Panc1 (cell line): ENCODE measurements at regions not wholly inside any gene's neighbourhood (a gene's known extent, or its start where the extent isn't known, plus 50 kb on each side); places are given as distances from the start of the nearest gene placed in this dataset.

Experiments used
- ATAC-seq: fragments of 200-7000 bp; cut with Tn5 transposase; 2 replicates; pipeline ENCODE4 v1.9.1; 2020; ENCODE audit warnings: mild to moderate bottlenecking, moderate library complexity
- BruUV-seq: library from RNA; stranded (reverse); fragments of 400-500 nt; replicated peaks from 2 replicates; lab custom pipeline; 2021; lab: Mats Ljungman, UMichigan
- CTCF ChIA-PET: fragments of 300-600 bp; sonication (Branson Sonifier 250); formaldehyde crosslinking; loops from one replicate; lab custom pipeline; 2022; ENCODE audit warnings: antibody characterized with exemption; lab: Charles Lee
- POLR2A ChIA-PET: fragments of 300-600 bp; sonication (Branson Sonifier 250); formaldehyde crosslinking; loops from one replicate; lab custom pipeline; 2022; ENCODE audit warnings: antibody characterized with exemption; lab: Charles Lee
- DNase-seq: peaks from one replicate; pipeline ENCODE4 v3.0.0-alpha.2; 2010; ENCODE audit warnings: low read depth, low spot score
- H3K27ac ChIP-seq: 2 replicates; pipeline ENCODE4 v1.5.1; 2011; ENCODE audit warnings: mild to moderate bottlenecking, low read length, inconsistent platforms
- H3K27me3 ChIP-seq: fragments of 200-500 bp; sonication (Bioruptor generic); 2 replicates; pipeline ENCODE4 v1.6.0; 2014; ENCODE audit warnings: low read length, inconsistent platforms; ENCODE audit not compliant: control insufficient read depth, insufficient read depth
- H3K36me3 ChIP-seq: fragments of 200-500 bp; sonication (Bioruptor generic); 2 replicates; pipeline ENCODE4 v1.5.1; 2014; ENCODE audit warnings: inconsistent platforms, mild to moderate bottlenecking, low read length, moderate library complexity; ENCODE audit not compliant: control insufficient read depth, insufficient read depth
- H3K4me1 ChIP-seq: 2 replicates; pipeline ENCODE4 v1.5.1; 2011; ENCODE audit warnings: inconsistent platforms, mild to moderate bottlenecking, low read length, moderate library complexity; ENCODE audit not compliant: control insufficient read depth, insufficient read depth
- H3K4me3 ChIP-seq, 2 experiments: 2 replicates each; pipeline ENCODE4 v1.5.1; 2011 to 2012; ENCODE audit warnings: low read depth in 2 of 2, low read length in 2 of 2, mild to moderate bottlenecking in 2 of 2, inconsistent platforms in 1 of 2, moderate library complexity in 1 of 2
- H3K9me3 ChIP-seq: fragments of 200-500 bp; sonication (Bioruptor generic); 2 replicates; pipeline ENCODE4 v1.5.1; 2014; ENCODE audit warnings: low read depth, mild to moderate bottlenecking, inconsistent platforms, low read length, moderate library complexity; ENCODE audit not compliant: control insufficient read depth, insufficient read depth
- POLR2AphosphoS5 ChIP-seq: IDR thresholded peaks from 2 replicates; pipeline ENCODE4 v1.6.1; 2012; ENCODE audit warnings: mild to moderate bottlenecking, low read depth, low read length, moderate library complexity
- SIN3A ChIP-seq: IDR thresholded peaks from 2 replicates; pipeline ENCODE4 v1.6.1; 2012; ENCODE audit warnings: low read depth, mild to moderate bottlenecking, low read length, moderate library complexity, borderline replicate concordance; ENCODE audit not compliant: insufficient read depth
- TCF7L2 ChIP-seq: IDR thresholded peaks from 2 replicates; pipeline ENCODE4 v1.6.1; 2011; ENCODE audit warnings: mild to moderate bottlenecking, low read depth, low read length, inconsistent platforms
- in situ Hi-C: cut with HindIII; loops from 2 replicates; pipeline ENCODE4 v1.10.0; 2016; ENCODE audit warnings: low sequenced_read_pairs, low pct_unique_long_range_greater_than_20kb
- intact Hi-C: fragments of 100-400 bp; cut with micrococcal nuclease; formaldehyde crosslinking; loops from one replicate; pipeline ENCODE4 v1.10.0; 2022; ENCODE audit not compliant: unreplicated experiment
- TF ChIP-seq, protein P1 (sequence below): fragments of 450-650 bp; IDR thresholded peaks from 2 replicates; pipeline ENCODE4 v1.5.1; 2017; ENCODE audit warnings: mild to moderate bottlenecking
- TF ChIP-seq, protein P2 (sequence below), 2 experiments: IDR thresholded peaks; 2 replicates each; pipeline ENCODE4 v1.6.1; 2011 to 2012; ENCODE audit warnings: low read depth in 2 of 2, control low read depth in 1 of 2, low read length in 1 of 2, mild to moderate bottlenecking in 1 of 2, moderate library complexity in 1 of 2; ENCODE audit not compliant: insufficient read depth in 1 of 2

DNA sequence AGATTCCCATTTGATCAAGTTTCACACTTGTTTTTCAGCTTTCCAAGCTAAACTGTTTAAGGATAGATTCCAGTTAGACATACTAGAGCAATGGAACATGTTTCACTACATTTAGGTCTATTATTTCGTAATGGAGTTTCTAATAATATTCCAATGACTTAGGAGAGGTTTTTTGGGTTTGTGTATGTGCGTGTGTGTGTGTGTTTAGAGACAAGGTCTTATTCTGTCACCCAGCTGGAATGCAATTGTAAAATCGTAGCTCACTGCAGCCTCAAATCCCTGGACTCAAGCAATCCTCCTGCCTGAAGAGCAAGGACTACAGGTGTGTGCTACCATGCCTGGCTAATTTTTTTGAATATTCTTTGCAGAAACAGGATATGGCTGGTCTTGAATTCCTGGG lies 426.3 kb downstream of the ZFHX3 start:
- Histone ChIP-seq H3K4me3 (no peak overlapping the region), H3K27ac (no peak overlapping the region), H3K9me3 (no peaks in the 10 kb centered on the region), H3K27me3 (no peaks in the 10 kb centered on the region), H3K36me3 (no peaks in the 10 kb centered on the region), H3K4me1 (no peaks in the 10 kb centered on the region)
- ATAC-seq, result no peak
- intact Hi-C loops, result no loop called here
- no peak for DNase-seq
- no TSS peak for BruUV-seq
- TF ChIP-seq, protein P1, sequence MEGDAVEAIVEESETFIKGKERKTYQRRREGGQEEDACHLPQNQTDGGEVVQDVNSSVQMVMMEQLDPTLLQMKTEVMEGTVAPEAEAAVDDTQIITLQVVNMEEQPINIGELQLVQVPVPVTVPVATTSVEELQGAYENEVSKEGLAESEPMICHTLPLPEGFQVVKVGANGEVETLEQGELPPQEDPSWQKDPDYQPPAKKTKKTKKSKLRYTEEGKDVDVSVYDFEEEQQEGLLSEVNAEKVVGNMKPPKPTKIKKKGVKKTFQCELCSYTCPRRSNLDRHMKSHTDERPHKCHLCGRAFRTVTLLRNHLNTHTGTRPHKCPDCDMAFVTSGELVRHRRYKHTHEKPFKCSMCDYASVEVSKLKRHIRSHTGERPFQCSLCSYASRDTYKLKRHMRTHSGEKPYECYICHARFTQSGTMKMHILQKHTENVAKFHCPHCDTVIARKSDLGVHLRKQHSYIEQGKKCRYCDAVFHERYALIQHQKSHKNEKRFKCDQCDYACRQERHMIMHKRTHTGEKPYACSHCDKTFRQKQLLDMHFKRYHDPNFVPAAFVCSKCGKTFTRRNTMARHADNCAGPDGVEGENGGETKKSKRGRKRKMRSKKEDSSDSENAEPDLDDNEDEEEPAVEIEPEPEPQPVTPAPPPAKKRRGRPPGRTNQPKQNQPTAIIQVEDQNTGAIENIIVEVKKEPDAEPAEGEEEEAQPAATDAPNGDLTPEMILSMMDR, result no peak
- no peak for TF ChIP-seq SIN3A
- ChIA-PET POLR2A (no interaction called here), CTCF (no interaction called here)
- in situ Hi-C loops, result no loop called here

DNA sequence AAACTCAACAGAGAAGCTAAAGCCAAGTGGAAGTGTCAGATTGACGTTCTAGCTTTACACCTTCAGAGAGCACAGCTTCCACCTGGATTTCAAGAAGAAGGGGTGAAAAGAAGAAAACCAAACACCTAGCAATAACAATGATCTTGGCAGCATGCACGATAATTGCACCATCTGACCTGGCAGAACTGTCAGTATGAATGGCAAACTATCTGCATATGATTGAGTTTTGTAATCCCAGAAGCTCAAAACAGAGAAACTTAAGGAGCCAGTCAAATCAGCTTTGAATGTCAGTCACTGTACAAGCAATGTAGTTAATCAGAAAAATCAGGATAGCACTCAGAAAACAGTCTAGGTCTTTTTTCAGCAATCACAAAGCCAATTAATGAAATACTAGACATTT lies 427.1 kb downstream of the ZFHX3 start:
- TF ChIP-seq, protein P2, sequence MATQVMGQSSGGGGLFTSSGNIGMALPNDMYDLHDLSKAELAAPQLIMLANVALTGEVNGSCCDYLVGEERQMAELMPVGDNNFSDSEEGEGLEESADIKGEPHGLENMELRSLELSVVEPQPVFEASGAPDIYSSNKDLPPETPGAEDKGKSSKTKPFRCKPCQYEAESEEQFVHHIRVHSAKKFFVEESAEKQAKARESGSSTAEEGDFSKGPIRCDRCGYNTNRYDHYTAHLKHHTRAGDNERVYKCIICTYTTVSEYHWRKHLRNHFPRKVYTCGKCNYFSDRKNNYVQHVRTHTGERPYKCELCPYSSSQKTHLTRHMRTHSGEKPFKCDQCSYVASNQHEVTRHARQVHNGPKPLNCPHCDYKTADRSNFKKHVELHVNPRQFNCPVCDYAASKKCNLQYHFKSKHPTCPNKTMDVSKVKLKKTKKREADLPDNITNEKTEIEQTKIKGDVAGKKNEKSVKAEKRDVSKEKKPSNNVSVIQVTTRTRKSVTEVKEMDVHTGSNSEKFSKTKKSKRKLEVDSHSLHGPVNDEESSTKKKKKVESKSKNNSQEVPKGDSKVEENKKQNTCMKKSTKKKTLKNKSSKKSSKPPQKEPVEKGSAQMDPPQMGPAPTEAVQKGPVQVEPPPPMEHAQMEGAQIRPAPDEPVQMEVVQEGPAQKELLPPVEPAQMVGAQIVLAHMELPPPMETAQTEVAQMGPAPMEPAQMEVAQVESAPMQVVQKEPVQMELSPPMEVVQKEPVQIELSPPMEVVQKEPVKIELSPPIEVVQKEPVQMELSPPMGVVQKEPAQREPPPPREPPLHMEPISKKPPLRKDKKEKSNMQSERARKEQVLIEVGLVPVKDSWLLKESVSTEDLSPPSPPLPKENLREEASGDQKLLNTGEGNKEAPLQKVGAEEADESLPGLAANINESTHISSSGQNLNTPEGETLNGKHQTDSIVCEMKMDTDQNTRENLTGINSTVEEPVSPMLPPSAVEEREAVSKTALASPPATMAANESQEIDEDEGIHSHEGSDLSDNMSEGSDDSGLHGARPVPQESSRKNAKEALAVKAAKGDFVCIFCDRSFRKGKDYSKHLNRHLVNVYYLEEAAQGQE (IDR thresholded peaks at IDR 0.05; ENCODE audit: insufficient read depth in 1 of 2, low read depth in 2 of 2, low read length in 1 of 2), result no peak
- no peak for TF ChIP-seq POLR2AphosphoS5
- TF ChIP-seq, protein P1, result no peak
- in situ Hi-C loops (no loop called here), intact Hi-C loops (no loop called here)
- Histone ChIP-seq H3K27me3 (no peaks in the 10 kb centered on the region), H3K9me3 (no peaks in the 10 kb centered on the region), H3K4me1 (no peaks in the 10 kb centered on the region), H3K4me3 (no peak overlapping the region), H3K27ac (no peak overlapping the region), H3K36me3 (no peaks in the 10 kb centered on the region)
- ChIA-PET POLR2A (no interaction called here), CTCF (no interaction called here)
- ATAC-seq (no peak), DNase-seq (no peak)
- no TSS peak for BruUV-seq

DNA sequence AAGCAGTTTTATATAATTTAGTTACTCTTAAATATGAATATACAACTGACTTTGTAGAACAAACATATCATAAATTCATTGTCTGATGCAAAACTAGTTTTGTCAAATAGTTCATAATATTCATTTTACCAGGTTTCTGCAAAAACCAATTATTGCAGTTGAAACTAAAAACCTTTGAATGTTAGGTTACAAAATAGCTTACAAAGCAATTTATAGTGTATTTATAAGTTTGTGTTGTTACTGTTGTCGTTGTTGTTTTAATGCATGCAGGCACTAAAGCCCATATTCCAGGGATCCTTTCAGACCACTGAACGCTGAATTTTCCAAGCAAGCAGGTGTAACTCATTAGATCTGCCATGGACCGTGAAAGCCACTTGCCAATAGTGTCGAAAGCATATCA lies 427.6 kb downstream of the ZFHX3 start:
- no peak for DNase-seq
- no peaks in the 10 kb centered on the region for H3K36me3 ChIP-seq
- no peaks in the 10 kb centered on the region for H3K4me1 ChIP-seq
- no peaks in the 10 kb centered on the region for H3K27me3 ChIP-seq
- no peaks in the 10 kb centered on the region for H3K9me3 ChIP-seq
- ChIA-PET POLR2A (no interaction called here), CTCF (no interaction called here)
- in situ Hi-C loops, result no loop called here
- H3K27ac ChIP-seq, result no peak overlapping the region
- TF ChIP-seq, protein P2 (IDR thresholded peaks at IDR 0.05; ENCODE audit: insufficient read depth in 1 of 2, low read depth in 2 of 2, low read length in 1 of 2), result no peak
- TF ChIP-seq, protein P1, result no peak
- no peak for TF ChIP-seq SIN3A
- no peak for TF ChIP-seq POLR2AphosphoS5
- TF ChIP-seq TCF7L2, result no peak
- no peak overlapping the region for H3K4me3 ChIP-seq
- intact Hi-C loops, result no loop called here
- ATAC-seq, result no peak
- no TSS peak for BruUV-seq
